ENCODE measurements at regions not wholly inside any gene's neighbourhood (a gene's known extent, or its start where the extent isn't known, plus 50 kb on each side); places are given as distances from the start of the nearest gene placed in this dataset.

- peak overlapping the region; percentile 93 for H3K4me3 Mint-ChIP-seq
- peaks cover 9% of the 10 kb centered on the region for H3K4me1 Mint-ChIP-seq
- DNase-seq (ENCODE audit: low spot score in 2 of 2): no peak
- no peaks in the 10 kb centered on the region for H3K27me3 Mint-ChIP-seq
- no peak for ATAC-seq (ENCODE audit: low read depth)
- no peaks in the 10 kb centered on the region for H3K9me3 Mint-ChIP-seq
- H3K27ac Mint-ChIP-seq: peak overlapping the region; percentile 91
- H3K36me3 Mint-ChIP-seq: no peaks in the 10 kb centered on the region
These were observed 60.7 kb upstream of the BTN3A2 start for GRCh38 chr6:26304213-26304796.

- Mint-ChIP-seq H3K4me1 (peaks cover 9% of the 10 kb centered on the region), H3K4me3 (peak overlapping the region; percentile 93), H3K27me3 (no peaks in the 10 kb centered on the region), H3K36me3 (no peaks in the 10 kb centered on the region), H3K9me3 (no peaks in the 10 kb centered on the region), H3K27ac (peak overlapping the region; percentile 91)
- peak; percentile 82 for ATAC-seq (ENCODE audit: low read depth)
- peak; percentile 44 to 50 for DNase-seq (ENCODE audit: low spot score in 2 of 2)
These were observed 60.0 kb upstream of the BTN3A2 start for GRCh38 chr6:26304797-26305640.

GRCh38 chr6:26305641-26305969 is 59.4 kb upstream of the BTN3A2 start:
- DNase-seq (ENCODE audit: low spot score in 2 of 2) (no peak), ATAC-seq (ENCODE audit: low read depth) (no peak)
- H3K4me3 Mint-ChIP-seq: peak overlapping the region; percentile 93
- H3K36me3 Mint-ChIP-seq: no peaks in the 10 kb centered on the region
- H3K27ac Mint-ChIP-seq: peak overlapping the region; percentile 91
- H3K9me3 Mint-ChIP-seq: no peaks in the 10 kb centered on the region
- H3K27me3 Mint-ChIP-seq: no peaks in the 10 kb centered on the region
- H3K4me1 Mint-ChIP-seq: peaks cover 11% of the 10 kb centered on the region

- H3K4me3 Mint-ChIP-seq: no peak overlapping the region
- ATAC-seq (ENCODE audit: low read depth) (no peak), DNase-seq (ENCODE audit: low spot score in 2 of 2) (no peak)
- no peaks in the 10 kb centered on the region for H3K27me3 Mint-ChIP-seq
- no peak overlapping the region for H3K27ac Mint-ChIP-seq
- no peaks in the 10 kb centered on the region for H3K36me3 Mint-ChIP-seq
- no peaks in the 10 kb centered on the region for H3K9me3 Mint-ChIP-seq
- H3K4me1 Mint-ChIP-seq: peaks cover 14% of the 10 kb centered on the region
These were observed 58.8 kb upstream of the BTN3A2 start for GRCh38 chr6:26306232-26306631.

- Mint-ChIP-seq H3K36me3 (no peaks in the 10 kb centered on the region), H3K9me3 (no peaks in the 10 kb centered on the region), H3K4me3 (no peak overlapping the region), H3K27ac (no peak overlapping the region), H3K27me3 (no peaks in the 10 kb centered on the region), H3K4me1 (peaks cover 24% of the 10 kb centered on the region)
- DNase-seq (ENCODE audit: low spot score in 2 of 2): no peak
- ATAC-seq (ENCODE audit: low read depth): no peak
These were observed 57.1 kb upstream of the BTN3A2 start for GRCh38 chr6:26307850-26308249.

- Mint-ChIP-seq H3K9me3 (no peaks in the 10 kb centered on the region), H3K4me3 (no peak overlapping the region), H3K27me3 (no peaks in the 10 kb centered on the region), H3K4me1 (peaks cover 25% of the 10 kb centered on the region), H3K36me3 (no peaks in the 10 kb centered on the region), H3K27ac (peak overlapping the region; percentile 39)
- ATAC-seq (ENCODE audit: low read depth) (no peak), DNase-seq (ENCODE audit: low spot score in 2 of 2) (no peak)
These were observed 55.3 kb upstream of the BTN3A2 start for GRCh38 chr6:26309731-26310142.

GRCh38 chr6:26311012-26311384 is 54.0 kb upstream of the BTN3A2 start:
- Mint-ChIP-seq H3K36me3 (no peaks in the 10 kb centered on the region), H3K27me3 (no peaks in the 10 kb centered on the region), H3K27ac (peak overlapping the region; percentile 98), H3K4me3 (peak overlapping the region; percentile 88), H3K9me3 (no peaks in the 10 kb centered on the region), H3K4me1 (peaks cover 19% of the 10 kb centered on the region)
- DNase-seq (ENCODE audit: low spot score in 2 of 2) (peak; percentile 37 to 52), ATAC-seq (ENCODE audit: low read depth) (peak; percentile 23)

- Mint-ChIP-seq H3K4me1 (peaks cover 19% of the 10 kb centered on the region), H3K9me3 (no peaks in the 10 kb centered on the region), H3K27ac (peak overlapping the region; percentile 98)
These were observed 53.5 kb upstream of the BTN3A2 start for GRCh38 chr6:26311385-26312095.

GRCh38 chr6:26312096-26312463 is 52.9 kb upstream of the BTN3A2 start:
- DNase-seq (ENCODE audit: low spot score in 2 of 2): no peak
- H3K4me1 Mint-ChIP-seq: peaks cover 19% of the 10 kb centered on the region
- no peak for ATAC-seq (ENCODE audit: low read depth)
- H3K9me3 Mint-ChIP-seq: no peaks in the 10 kb centered on the region
- no peaks in the 10 kb centered on the region for H3K27me3 Mint-ChIP-seq
- H3K4me3 Mint-ChIP-seq: peak overlapping the region; percentile 88
- no peaks in the 10 kb centered on the region for H3K36me3 Mint-ChIP-seq
- peak overlapping the region; percentile 98 for H3K27ac Mint-ChIP-seq

More at GRCh38 chr6:26311385-26312095, 53.5 kb upstream of the BTN3A2 start:
- DNase-seq (ENCODE audit: low spot score in 2 of 2): peak; percentile 48 to 56
- Mint-ChIP-seq H3K4me3 (peak overlapping the region; percentile 88), H3K36me3 (no peaks in the 10 kb centered on the region), H3K27me3 (no peaks in the 10 kb centered on the region)
- ATAC-seq (ENCODE audit: low read depth): peak; percentile 64

GRCh38 chr6:26312501-26313397 is 52.2 kb upstream of the BTN3A2 start:
- Mint-ChIP-seq H3K27ac (peak overlapping the region; percentile 98), H3K27me3 (no peaks in the 10 kb centered on the region), H3K4me3 (peak overlapping the region; percentile 88), H3K4me1 (peaks cover 19% of the 10 kb centered on the region), H3K36me3 (no peaks in the 10 kb centered on the region), H3K9me3 (no peaks in the 10 kb centered on the region)
- DNase-seq (ENCODE audit: low spot score in 2 of 2) (peak; percentile 79 to 80), ATAC-seq (ENCODE audit: low read depth) (peak; percentile 70)

Measured in memory B cell (primary cell).